ENCODE measurements at regions not wholly inside any gene's neighbourhood (a gene's known extent, or its start where the extent isn't known, plus 50 kb on each side); places are given as distances from the start of the nearest gene placed in this dataset.
A peak's percentile ranks its signal among the peaks of the same experiment; 100 is the strongest.

DNA sequence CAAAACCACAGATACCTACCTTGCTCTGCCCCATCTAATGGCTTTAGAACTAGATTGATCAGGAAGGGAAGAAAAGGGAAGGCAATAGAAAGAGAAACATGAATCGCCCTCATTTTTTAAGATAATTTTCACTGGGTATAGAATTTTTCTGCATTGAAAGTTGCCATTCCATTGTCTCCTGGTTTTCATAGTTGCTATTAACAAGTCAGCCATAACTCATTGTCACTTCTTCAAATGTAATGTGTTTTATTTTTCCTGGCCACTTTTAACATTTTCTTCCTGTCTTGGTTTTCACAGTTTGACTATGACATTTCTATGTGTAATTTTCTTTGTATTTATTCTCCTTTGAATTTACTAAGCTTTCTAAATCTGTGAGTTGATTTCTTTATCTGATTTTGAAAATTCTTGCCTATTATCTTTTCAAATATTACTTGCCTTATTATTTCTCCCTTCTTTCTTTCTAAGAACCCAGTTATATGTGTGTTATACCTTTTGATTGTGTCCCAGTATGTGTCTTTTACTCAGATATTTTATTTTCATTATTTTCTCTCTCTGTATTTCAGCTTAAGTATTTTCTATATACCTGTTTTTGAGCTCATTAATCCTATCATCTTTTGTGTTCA lies 85.5 kb upstream of the GLI2 start:
- Histone ChIP-seq H3K4me1 (replicated peaks in 1 of 2; ENCODE audit: control insufficient read depth in 2 of 2, insufficient read depth in 2 of 2, low read length in 2 of 2) (no peaks in the 10 kb centered on the region), H3K9ac (ENCODE audit: insufficient read depth in 1 of 2, low read depth in 2 of 2, low read length in 2 of 2) (no peak overlapping the region), H3K27ac (ENCODE audit: extremely low read depth, low read depth, low read length) (no peak overlapping the region), H3K9me3 (replicated peaks; ENCODE audit: control insufficient read depth, insufficient read depth, low read depth, low read length) (peaks cover 7% of the 10 kb centered on the region), H4K20me1 (replicated peaks; ENCODE audit: control insufficient read depth, insufficient read depth, low read length) (no peaks in the 10 kb centered on the region), H3K27me3 (ENCODE audit: control insufficient read depth in 2 of 2, insufficient read depth in 2 of 2, low read length in 2 of 2) (no peaks in the 10 kb centered on the region; a peak in 2 of 5 replicates), H3K4me2 (ENCODE audit: insufficient read depth, low read length) (no peak overlapping the region), H3K9me1 (ENCODE audit: control insufficient read depth, insufficient read depth, low read length) (no peaks in the 10 kb centered on the region), H3K36me3 (ENCODE audit: control insufficient read depth, insufficient read depth, low read length) (no peaks in the 10 kb centered on the region), H2AFZ (ENCODE audit: low read depth, low read length) (no peak overlapping the region), H3K4me3 (no peak overlapping the region), H3K79me2 (ENCODE audit: control insufficient read depth, insufficient read depth, low read length) (no peaks in the 10 kb centered on the region)
- DNase-seq (ENCODE audit: extremely low read depth in 1 of 4, low spot score in 3 of 4) (no peak), FAIRE-seq (no peak), ATAC-seq (no peak)
- POLR2A ChIA-PET, result interaction anchor here (0.6 kb wide), 1 partner anchor 39 kb away, joined by 3 read pairs; no protein-coding TSS in a partner anchor
- in situ Hi-C loops (cut with MboI) (no loop called here), intact Hi-C loops (cut with micrococcal nuclease) (no loop called here)
- CTCF ChIA-PET (ENCODE audit: low intra/inter-chr PET ratio), result no interaction called here
- BruUV-seq (replicated peaks), result no TSS peak
- 7% methylated on average over 1 of the region's 1 CpG for WGBS (ENCODE audit: insufficient coverage, low coverage, missing lambda C conversion rate)
- TF ChIP-seq SMARCC2 (IDR thresholded peaks at IDR 0.05; ENCODE audit: low read depth) (no peak), TRIM24 (IDR thresholded peaks at IDR 0.05) (0 out of 4 replicates have a peak, but pooled peaks of 1 of the 2 experiments have one; percentile 20), NRF1 (conservative IDR thresholded peaks at IDR 0.05 in 1 of 2, IDR thresholded peaks at IDR 0.05 in 1 of 2) (no peak), TRIM28 (IDR thresholded peaks at IDR 0.05) (peak; percentile 92), ZNF830 (CRISPR knock-in tag; IDR thresholded peaks at IDR 0.05) (no peak), ZBTB1 (CRISPR knock-in tag; IDR thresholded peaks at IDR 0.05; ENCODE audit: borderline replicate concordance, low read depth) (no peak), ZNF668 (CRISPR knock-in tag; IDR thresholded peaks at IDR 0.05) (no peak), CBX5 (IDR thresholded peaks at IDR 0.05; ENCODE audit: borderline replicate concordance, low read depth) (peak; percentile 94), CBX3 (IDR thresholded peaks at IDR 0.05; ENCODE audit: borderline replicate concordance in 1 of 2, low read length in 2 of 2) (peak in 1 of 2 experiments; percentile 98; a peak in 2 of 3 replicates)
- TF ChIP-seq, protein P1, sequence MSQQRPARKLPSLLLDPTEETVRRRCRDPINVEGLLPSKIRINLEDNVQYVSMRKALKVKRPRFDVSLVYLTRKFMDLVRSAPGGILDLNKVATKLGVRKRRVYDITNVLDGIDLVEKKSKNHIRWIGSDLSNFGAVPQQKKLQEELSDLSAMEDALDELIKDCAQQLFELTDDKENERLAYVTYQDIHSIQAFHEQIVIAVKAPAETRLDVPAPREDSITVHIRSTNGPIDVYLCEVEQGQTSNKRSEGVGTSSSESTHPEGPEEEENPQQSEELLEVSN (IDR thresholded peaks at IDR 0.05; ENCODE audit: borderline replicate concordance in 1 of 2, extremely low read depth in 1 of 2, insufficient read depth in 1 of 2, insufficient read length in 1 of 2, low read depth in 1 of 2, low read length in 1 of 2, poor library complexity in 1 of 2, severe bottlenecking in 1 of 2), result no peak
- TF ChIP-seq, protein P2, sequence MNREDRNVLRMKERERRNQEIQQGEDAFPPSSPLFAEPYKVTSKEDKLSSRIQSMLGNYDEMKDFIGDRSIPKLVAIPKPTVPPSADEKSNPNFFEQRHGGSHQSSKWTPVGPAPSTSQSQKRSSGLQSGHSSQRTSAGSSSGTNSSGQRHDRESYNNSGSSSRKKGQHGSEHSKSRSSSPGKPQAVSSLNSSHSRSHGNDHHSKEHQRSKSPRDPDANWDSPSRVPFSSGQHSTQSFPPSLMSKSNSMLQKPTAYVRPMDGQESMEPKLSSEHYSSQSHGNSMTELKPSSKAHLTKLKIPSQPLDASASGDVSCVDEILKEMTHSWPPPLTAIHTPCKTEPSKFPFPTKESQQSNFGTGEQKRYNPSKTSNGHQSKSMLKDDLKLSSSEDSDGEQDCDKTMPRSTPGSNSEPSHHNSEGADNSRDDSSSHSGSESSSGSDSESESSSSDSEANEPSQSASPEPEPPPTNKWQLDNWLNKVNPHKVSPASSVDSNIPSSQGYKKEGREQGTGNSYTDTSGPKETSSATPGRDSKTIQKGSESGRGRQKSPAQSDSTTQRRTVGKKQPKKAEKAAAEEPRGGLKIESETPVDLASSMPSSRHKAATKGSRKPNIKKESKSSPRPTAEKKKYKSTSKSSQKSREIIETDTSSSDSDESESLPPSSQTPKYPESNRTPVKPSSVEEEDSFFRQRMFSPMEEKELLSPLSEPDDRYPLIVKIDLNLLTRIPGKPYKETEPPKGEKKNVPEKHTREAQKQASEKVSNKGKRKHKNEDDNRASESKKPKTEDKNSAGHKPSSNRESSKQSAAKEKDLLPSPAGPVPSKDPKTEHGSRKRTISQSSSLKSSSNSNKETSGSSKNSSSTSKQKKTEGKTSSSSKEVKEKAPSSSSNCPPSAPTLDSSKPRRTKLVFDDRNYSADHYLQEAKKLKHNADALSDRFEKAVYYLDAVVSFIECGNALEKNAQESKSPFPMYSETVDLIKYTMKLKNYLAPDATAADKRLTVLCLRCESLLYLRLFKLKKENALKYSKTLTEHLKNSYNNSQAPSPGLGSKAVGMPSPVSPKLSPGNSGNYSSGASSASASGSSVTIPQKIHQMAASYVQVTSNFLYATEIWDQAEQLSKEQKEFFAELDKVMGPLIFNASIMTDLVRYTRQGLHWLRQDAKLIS (CRISPR knock-in tag; IDR thresholded peaks at IDR 0.05), result no peak
- TF ChIP-seq, protein P3, sequence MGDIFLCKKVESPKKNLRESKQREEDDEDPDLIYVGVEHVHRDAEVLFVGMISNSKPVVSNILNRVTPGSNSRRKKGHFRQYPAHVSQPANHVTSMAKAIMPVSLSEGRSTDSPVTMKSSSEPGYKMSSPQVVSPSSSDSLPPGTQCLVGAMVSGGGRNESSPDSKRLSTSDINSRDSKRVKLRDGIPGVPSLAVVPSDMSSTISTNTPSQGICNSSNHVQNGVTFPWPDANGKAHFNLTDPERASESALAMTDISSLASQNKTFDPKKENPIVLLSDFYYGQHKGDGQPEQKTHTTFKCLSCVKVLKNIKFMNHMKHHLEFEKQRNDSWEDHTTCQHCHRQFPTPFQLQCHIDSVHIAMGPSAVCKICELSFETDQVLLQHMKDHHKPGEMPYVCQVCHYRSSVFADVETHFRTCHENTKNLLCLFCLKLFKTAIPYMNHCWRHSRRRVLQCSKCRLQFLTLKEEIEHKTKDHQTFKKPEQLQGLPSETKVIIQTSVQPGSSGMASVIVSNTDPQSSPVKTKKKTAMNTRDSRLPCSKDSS (IDR thresholded peaks at IDR 0.05; ENCODE audit: low read depth, partially characterized antibody), result peak; percentile 50
- TF ChIP-seq, protein P4, sequence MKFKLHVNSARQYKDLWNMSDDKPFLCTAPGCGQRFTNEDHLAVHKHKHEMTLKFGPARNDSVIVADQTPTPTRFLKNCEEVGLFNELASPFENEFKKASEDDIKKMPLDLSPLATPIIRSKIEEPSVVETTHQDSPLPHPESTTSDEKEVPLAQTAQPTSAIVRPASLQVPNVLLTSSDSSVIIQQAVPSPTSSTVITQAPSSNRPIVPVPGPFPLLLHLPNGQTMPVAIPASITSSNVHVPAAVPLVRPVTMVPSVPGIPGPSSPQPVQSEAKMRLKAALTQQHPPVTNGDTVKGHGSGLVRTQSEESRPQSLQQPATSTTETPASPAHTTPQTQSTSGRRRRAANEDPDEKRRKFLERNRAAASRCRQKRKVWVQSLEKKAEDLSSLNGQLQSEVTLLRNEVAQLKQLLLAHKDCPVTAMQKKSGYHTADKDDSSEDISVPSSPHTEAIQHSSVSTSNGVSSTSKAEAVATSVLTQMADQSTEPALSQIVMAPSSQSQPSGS (CRISPR knock-in tag; IDR thresholded peaks at IDR 0.05), result no peak
